HCT116 (cell line): ENCODE measurements at regions not wholly inside any gene's neighbourhood (a gene's known extent, or its start where the extent isn't known, plus 50 kb on each side); places are given as distances from the start of the nearest gene placed in this dataset.

ENCODE experiments used
- ATAC-seq: fragments of 200-7000 bp; cut with Tn5 transposase; 2 replicates; pipeline ENCODE4 v1.9.1; 2020; ENCODE audit warnings: mild to moderate bottlenecking, moderate library complexity
- BruUV-seq: library from RNA; stranded (reverse); fragments of 400-500 nt; replicated peaks from 2 replicates; lab custom pipeline; 2021; lab: Mats Ljungman, UMichigan
- CTCF ChIA-PET: fragments of 300-600 bp; sonication (Branson Sonifier 250); formaldehyde crosslinking; loops from one replicate; lab custom pipeline; 2021; ENCODE audit warnings: antibody characterized with exemption; lab: Charles Lee
- POLR2A ChIA-PET: fragments of 300-600, 350-600 bp; sonication (Branson Sonifier 250); formaldehyde crosslinking; loops from one replicate; lab custom pipeline; 2021; ENCODE audit warnings: antibody characterized with exemption; lab: Charles Lee
- RAD21 ChIA-PET, 2 experiments: fragments of 300-600 bp; sonication (Branson Sonifier 250); formaldehyde crosslinking; loops; one replicate each; lab custom pipeline; 2023; ENCODE audit warnings: low total read pairs in 2 of 2; ENCODE audit not compliant: uncharacterized antibody in 2 of 2, unreplicated experiment in 2 of 2, low non-redundant PET in 1 of 2; lab: Charles Lee
- DNase-seq: peaks from one replicate; pipeline ENCODE4 v3.0.0-alpha.2; 2010; ENCODE audit warnings: low read depth, low spot score
- H2AFZ ChIP-seq: fragments of 200-600 bp; shearing (Covaris generic), sonication (generic); 2 replicates; pipeline ENCODE4 v1.6.1; 2017; ENCODE audit warnings: low read depth, mixed run types, mixed read lengths, antibody characterized with exemption, low read length; ENCODE audit not compliant: poor library complexity, severe bottlenecking
- H3K27ac ChIP-seq: 2 replicates; pipeline ENCODE4 v1.5.1; 2012; ENCODE audit warnings: low read depth, low read length
- H3K27me3 ChIP-seq: fragments of 200-600 bp; sonication (generic); 2 replicates; pipeline ENCODE4 v1.6.1; 2016; ENCODE audit warnings: mixed run types, low read length, mixed read lengths; ENCODE audit not compliant: insufficient read depth
- H3K36me3 ChIP-seq, 2 experiments: fragments of 200-500 bp in 1 of 2; fragments of 200-600 bp in 1 of 2; sonication (Bioruptor generic) in 1 of 2; sonication (generic) in 1 of 2; 2 replicates each; pipeline versions ENCODE4 v1.5.1 to v1.6.1; 2014 to 2016; ENCODE audit warnings: low read length in 2 of 2, inconsistent platforms in 1 of 2, mixed read lengths in 1 of 2, mixed run types in 1 of 2; ENCODE audit not compliant: insufficient read depth in 2 of 2, control insufficient read depth in 1 of 2
- H3K4me1 ChIP-seq, 2 experiments: fragments of 200-600 bp in 1 of 2; sonication (generic) in 1 of 2; 2 replicates each; pipeline versions ENCODE4 v1.5.1 to v1.6.1; 2012 to 2017; ENCODE audit warnings: low read length in 2 of 2, inconsistent platforms in 1 of 2, mild to moderate bottlenecking in 1 of 2, mixed read lengths in 1 of 2, mixed run types in 1 of 2, moderate library complexity in 1 of 2; ENCODE audit not compliant: insufficient read depth in 2 of 2, control insufficient read depth in 1 of 2
- H3K4me2 ChIP-seq: fragments of 200-600 bp; sonication (generic); 2 replicates; pipeline ENCODE4 v1.6.1; 2017; ENCODE audit warnings: mixed run types, low read length, mixed read lengths
- H3K4me3 ChIP-seq, 2 experiments: fragments of 200-600 bp in 1 of 2; sonication (generic) in 1 of 2; replicated peaks in 1 of 2; 2 replicates each; pipeline ENCODE4 v1.5.1; 2011 to 2016; ENCODE audit warnings: low read length in 2 of 2, control low read depth in 1 of 2, low read depth in 1 of 2, mild to moderate bottlenecking in 1 of 2, mixed read lengths in 1 of 2, mixed run types in 1 of 2
- H3K79me2 ChIP-seq: fragments of 200-600 bp; sonication (generic); 2 replicates; pipeline ENCODE4 v1.6.1; 2017; ENCODE audit warnings: mild to moderate bottlenecking, mixed run types, low read length, moderate library complexity, mixed read lengths; ENCODE audit not compliant: insufficient read depth
- H3K9ac ChIP-seq: fragments of 200-600 bp; sonication (generic); 2 replicates; pipeline ENCODE4 v1.6.1; 2016; ENCODE audit warnings: low read length, mixed read lengths
- H3K9me2 ChIP-seq: fragments of 200-600 bp; sonication (generic), shearing (Covaris generic); 2 replicates; pipeline ENCODE4 v1.6.1; 2017; ENCODE audit warnings: mixed run types, mild to moderate bottlenecking, moderate library complexity; ENCODE audit not compliant: insufficient read depth
- H3K9me3 ChIP-seq, 2 experiments: fragments of 200-500 bp in 1 of 2; fragments of 200-600 bp in 1 of 2; sonication (Bioruptor generic) in 1 of 2; sonication (generic) in 1 of 2; 2 replicates each; pipeline ENCODE4 v1.6.1; 2014 to 2017; ENCODE audit warnings: low read length in 2 of 2, mixed read lengths in 2 of 2, inconsistent platforms in 1 of 2, low read depth in 1 of 2, mild to moderate bottlenecking in 1 of 2, mixed run types in 1 of 2, moderate library complexity in 1 of 2; ENCODE audit not compliant: control insufficient read depth in 1 of 2, insufficient read depth in 1 of 2
- H4K20me1 ChIP-seq: fragments of 200-600 bp; sonication (generic), shearing (Covaris generic); 2 replicates; pipeline ENCODE4 v1.6.1; 2017; ENCODE audit warnings: mixed run types, mild to moderate bottlenecking, moderate library complexity; ENCODE audit not compliant: insufficient read depth
- ATF3 ChIP-seq: IDR thresholded peaks from 2 replicates; pipeline ENCODE4 v1.6.1; 2012
- CBX3 ChIP-seq: IDR thresholded peaks from 2 replicates; pipeline ENCODE4 v1.6.1; 2012; ENCODE audit warnings: low read depth
- EGR1 ChIP-seq: IDR thresholded peaks from 2 replicates; pipeline ENCODE4 v1.6.1; 2012; ENCODE audit warnings: low read depth
- EZH2phosphoT487 ChIP-seq: fragments of 200-600 bp; IDR thresholded peaks from 2 replicates; pipeline ENCODE4 v1.6.1; 2018; ENCODE audit warnings: antibody characterized with exemption, borderline replicate concordance
- MAX ChIP-seq: IDR thresholded peaks from 2 replicates; pipeline ENCODE4 v1.6.1; 2012
- POLR2AphosphoS5 ChIP-seq: IDR thresholded peaks from 2 replicates; pipeline ENCODE4 v1.6.1; 2011; ENCODE audit warnings: mild to moderate bottlenecking, low read depth, low read length, moderate library complexity
- RAD21 ChIP-seq: IDR thresholded peaks from 2 replicates; pipeline ENCODE4 v1.6.1; 2012; ENCODE audit warnings: low read depth, mild to moderate bottlenecking
- REST ChIP-seq: IDR thresholded peaks from 2 replicates; pipeline ENCODE4 v1.6.1; 2012; ENCODE audit warnings: low read depth
- SIN3A ChIP-seq: IDR thresholded peaks from 2 replicates; pipeline ENCODE4 v1.6.1; 2012; ENCODE audit warnings: low read depth
- SRF ChIP-seq: IDR thresholded peaks from 2 replicates; pipeline ENCODE4 v1.6.1; 2012; ENCODE audit warnings: low read depth
- ZFX ChIP-seq: fragments of 450-650 bp; IDR thresholded peaks from 2 replicates; pipeline ENCODE4 v1.6.1; 2017
- ZNF274 ChIP-seq: fragments of 200-500 bp; sonication (Bioruptor generic); IDR thresholded peaks from 2 replicates; pipeline ENCODE4 v1.6.1; 2014; ENCODE audit warnings: mild to moderate bottlenecking, low read depth, low read length, inconsistent platforms
- intact Hi-C: fragments of 100-400 bp; cut with micrococcal nuclease; formaldehyde crosslinking; loops from 2 replicates; pipeline ENCODE4 v1.10.0; 2022

GRCh38 chr7:73963252-73963822 lies 64.6 kb upstream of the ELN start:
- Histone ChIP-seq H3K79me2 (no peaks in the 10 kb centered on the region), H3K27me3 (no peaks in the 10 kb centered on the region)
- POLR2A ChIA-PET = no interaction called here

More at GRCh38 chr7:73963252-73963822, 64.6 kb upstream of the ELN start:
- H4K20me1 ChIP-seq = no peaks in the 10 kb centered on the region
- H3K4me3 ChIP-seq = no peak overlapping the region
- H3K4me2 ChIP-seq = no peak overlapping the region
- CTCF ChIA-PET = no interaction called here
- H3K4me1 ChIP-seq = peaks cover 0 to 4% of the 10 kb centered on the region in 2 experiments; a peak in 1 of 4 replicates
- H3K27ac ChIP-seq = no peak overlapping the region
- RAD21 ChIA-PET = no interaction called here
- ATAC-seq (no peak), DNase-seq (no peak)
- BruUV-seq = no TSS peak
- no peak overlapping the region for H2AFZ ChIP-seq
- no peaks in the 10 kb centered on the region for H3K36me3 ChIP-seq
- H3K9ac ChIP-seq = no peak overlapping the region
- peaks cover 0 to 9% of the 10 kb centered on the region in 2 experiments; a peak in 1 of 4 replicates for H3K9me3 ChIP-seq
- H3K9me2 ChIP-seq = no peaks in the 10 kb centered on the region
- TF ChIP-seq MAX (0 out of 2 replicates have a peak, but pooled peaks have one; percentile 12), ATF3 (no peak), ZFX (no peak), POLR2AphosphoS5 (no peak), SRF (no peak), REST (no peak), EZH2phosphoT487 (no peak), RAD21 (peak; percentile 10; the same call in 1 of the 2 replicates), SIN3A (no peak), ZNF274 (no peak), EGR1 (no peak), CBX3 (peak; percentile 97)
- intact Hi-C loops = no loop called here
